ENCODE measurements at regions not wholly inside any gene's neighbourhood (a gene's known extent, or its start where the extent isn't known, plus 50 kb on each side); places are given as distances from the start of the nearest gene placed in this dataset.

DNA sequence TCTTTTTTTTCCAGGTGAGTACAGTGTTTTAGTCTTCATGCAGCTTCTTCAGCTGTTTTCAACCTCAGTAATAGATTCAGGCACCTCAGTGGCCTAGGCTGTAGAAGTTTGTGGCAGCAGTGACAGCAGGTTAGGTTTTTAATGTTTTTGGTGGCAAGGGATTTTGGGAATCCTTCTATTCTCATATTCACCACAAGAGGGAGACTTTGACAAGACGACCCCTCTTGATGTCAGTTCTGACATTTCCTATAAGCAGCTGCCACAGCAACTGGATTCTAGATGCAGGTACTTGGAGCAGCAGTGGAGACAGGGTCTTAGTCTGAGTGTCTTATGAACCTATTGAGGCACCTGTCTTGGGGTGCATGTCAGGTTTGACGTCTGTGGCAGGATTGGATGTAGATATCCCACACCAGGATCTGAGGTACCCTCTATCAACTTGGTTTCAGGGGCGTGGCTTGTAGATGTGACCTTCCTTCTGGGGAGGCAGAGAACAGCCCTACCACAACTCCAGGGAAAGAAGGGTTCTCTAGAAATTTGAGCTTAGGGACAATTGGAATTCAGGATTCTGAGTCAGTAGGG lies 1104.2 kb upstream of the TMPRSS15 start:
- peaks cover 14% of the 10 kb centered on the region for H3K9me3 Mint-ChIP-seq (ENCODE audit: unreplicated experiment)
- DNase-seq (ENCODE audit: unreplicated experiment): peak; percentile 39
- no peak overlapping the region for H3K27ac Mint-ChIP-seq (ENCODE audit: low read depth, unreplicated experiment)
- TF ChIP-seq, protein P1, sequence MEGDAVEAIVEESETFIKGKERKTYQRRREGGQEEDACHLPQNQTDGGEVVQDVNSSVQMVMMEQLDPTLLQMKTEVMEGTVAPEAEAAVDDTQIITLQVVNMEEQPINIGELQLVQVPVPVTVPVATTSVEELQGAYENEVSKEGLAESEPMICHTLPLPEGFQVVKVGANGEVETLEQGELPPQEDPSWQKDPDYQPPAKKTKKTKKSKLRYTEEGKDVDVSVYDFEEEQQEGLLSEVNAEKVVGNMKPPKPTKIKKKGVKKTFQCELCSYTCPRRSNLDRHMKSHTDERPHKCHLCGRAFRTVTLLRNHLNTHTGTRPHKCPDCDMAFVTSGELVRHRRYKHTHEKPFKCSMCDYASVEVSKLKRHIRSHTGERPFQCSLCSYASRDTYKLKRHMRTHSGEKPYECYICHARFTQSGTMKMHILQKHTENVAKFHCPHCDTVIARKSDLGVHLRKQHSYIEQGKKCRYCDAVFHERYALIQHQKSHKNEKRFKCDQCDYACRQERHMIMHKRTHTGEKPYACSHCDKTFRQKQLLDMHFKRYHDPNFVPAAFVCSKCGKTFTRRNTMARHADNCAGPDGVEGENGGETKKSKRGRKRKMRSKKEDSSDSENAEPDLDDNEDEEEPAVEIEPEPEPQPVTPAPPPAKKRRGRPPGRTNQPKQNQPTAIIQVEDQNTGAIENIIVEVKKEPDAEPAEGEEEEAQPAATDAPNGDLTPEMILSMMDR (IDR thresholded peaks at IDR 0.05; ENCODE audit: unreplicated experiment): no peak
- BruUV-seq (replicated peaks): no TSS peak
- CTCF ChIA-PET: interaction anchor here (0.6 to 1.9 kb wide), 7 partner anchors 34 to 1387 kb away, joined by 3 to 6 read pairs (median 4); no protein-coding TSS in a partner anchor
- POLR2A ChIA-PET: interaction anchor here (0.7 to 0.9 kb wide), 2 partner anchors 9 to 513 kb away, joined by 3 read pairs; no protein-coding TSS in a partner anchor
- H3K4me1 Mint-ChIP-seq (ENCODE audit: insufficient read depth, unreplicated experiment): peaks cover 9% of the 10 kb centered on the region
- no peaks in the 10 kb centered on the region for H3K27me3 Mint-ChIP-seq (ENCODE audit: insufficient read depth, unreplicated experiment)
- H3K36me3 Mint-ChIP-seq (ENCODE audit: insufficient read depth, unreplicated experiment): no peaks in the 10 kb centered on the region
- H3K4me3 Mint-ChIP-seq (ENCODE audit: unreplicated experiment): no peak overlapping the region
- intact Hi-C loops (cut with micrococcal nuclease): no loop called here

DNA sequence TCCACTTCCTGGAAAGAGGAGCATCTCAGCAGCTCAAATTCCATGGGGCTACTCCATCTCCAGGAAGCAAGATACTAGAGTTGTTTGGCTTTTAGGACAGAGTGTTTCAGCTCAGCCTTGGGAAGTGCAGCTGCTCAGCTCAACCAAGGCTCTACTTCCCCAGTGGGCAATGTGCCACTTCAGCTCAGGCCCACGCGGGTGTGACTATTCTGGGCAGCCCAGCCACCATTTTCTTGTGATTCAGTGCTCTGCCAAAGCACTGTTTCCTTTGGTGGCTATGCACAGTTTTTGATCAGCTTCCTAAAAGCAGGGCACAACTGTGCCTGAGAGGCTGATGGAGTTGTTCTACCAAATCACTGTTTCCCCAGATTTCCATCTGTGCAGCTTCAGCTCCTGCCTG lies 1104.9 kb upstream of the TMPRSS15 start:
- no peaks in the 10 kb centered on the region for H3K36me3 Mint-ChIP-seq (ENCODE audit: insufficient read depth, unreplicated experiment)
- H3K4me3 Mint-ChIP-seq (ENCODE audit: unreplicated experiment): no peak overlapping the region
- no peak for DNase-seq (ENCODE audit: unreplicated experiment)
- peaks cover 14% of the 10 kb centered on the region for H3K9me3 Mint-ChIP-seq (ENCODE audit: unreplicated experiment)
- H3K27ac Mint-ChIP-seq (ENCODE audit: low read depth, unreplicated experiment): no peak overlapping the region
- CTCF ChIA-PET: interaction anchor here (0.6 to 1.9 kb wide), 7 partner anchors 25 to 1195 kb away, joined by 3 to 6 read pairs (median 4); no protein-coding TSS in a partner anchor
- peaks cover 9% of the 10 kb centered on the region for H3K4me1 Mint-ChIP-seq (ENCODE audit: insufficient read depth, unreplicated experiment)
- H3K27me3 Mint-ChIP-seq (ENCODE audit: insufficient read depth, unreplicated experiment): no peaks in the 10 kb centered on the region
- BruUV-seq (replicated peaks): no TSS peak
- TF ChIP-seq, protein P1 (IDR thresholded peaks at IDR 0.05; ENCODE audit: unreplicated experiment): no peak
- POLR2A ChIA-PET: no interaction called here
- intact Hi-C loops (cut with micrococcal nuclease): no loop called here

DNA sequence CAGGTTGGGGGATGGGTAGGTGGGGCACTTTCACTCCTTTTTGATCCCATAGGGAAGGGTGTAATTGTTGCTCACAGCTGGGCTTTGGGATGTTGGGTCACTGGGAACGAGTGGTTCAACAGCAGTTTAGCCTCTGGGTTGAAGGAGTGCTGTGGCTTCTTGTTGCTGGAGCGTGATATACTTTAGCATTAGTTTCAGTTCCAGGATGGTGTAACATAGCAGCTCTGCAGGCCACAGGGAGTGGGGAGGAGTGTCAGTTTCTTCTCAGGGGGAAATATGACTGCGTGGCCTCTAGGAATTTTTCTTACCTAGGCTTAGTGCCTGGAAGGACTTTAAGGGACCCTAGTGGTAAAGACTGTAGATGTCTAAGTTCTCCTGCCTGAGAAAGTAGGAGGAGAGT lies 1105.3 kb upstream of the TMPRSS15 start:
- no peak overlapping the region for H3K27ac Mint-ChIP-seq (ENCODE audit: low read depth, unreplicated experiment)
- DNase-seq (ENCODE audit: unreplicated experiment): no peak
- CTCF ChIA-PET: interaction anchor here (0.6 to 1.9 kb wide), 6 partner anchors 26 to 1671 kb away, joined by 3 to 6 read pairs (median 4); no protein-coding TSS in a partner anchor
- H3K4me3 Mint-ChIP-seq (ENCODE audit: unreplicated experiment): no peak overlapping the region
- no TSS peak for BruUV-seq (replicated peaks)
- TF ChIP-seq, protein P1 (IDR thresholded peaks at IDR 0.05; ENCODE audit: unreplicated experiment): no peak
- intact Hi-C loops (cut with micrococcal nuclease): no loop called here
- H3K4me1 Mint-ChIP-seq (ENCODE audit: insufficient read depth, unreplicated experiment): peaks cover 9% of the 10 kb centered on the region
- POLR2A ChIA-PET: no interaction called here
- peaks cover 15% of the 10 kb centered on the region for H3K9me3 Mint-ChIP-seq (ENCODE audit: unreplicated experiment)
- H3K27me3 Mint-ChIP-seq (ENCODE audit: insufficient read depth, unreplicated experiment): no peaks in the 10 kb centered on the region
- no peaks in the 10 kb centered on the region for H3K36me3 Mint-ChIP-seq (ENCODE audit: insufficient read depth, unreplicated experiment)

DNA sequence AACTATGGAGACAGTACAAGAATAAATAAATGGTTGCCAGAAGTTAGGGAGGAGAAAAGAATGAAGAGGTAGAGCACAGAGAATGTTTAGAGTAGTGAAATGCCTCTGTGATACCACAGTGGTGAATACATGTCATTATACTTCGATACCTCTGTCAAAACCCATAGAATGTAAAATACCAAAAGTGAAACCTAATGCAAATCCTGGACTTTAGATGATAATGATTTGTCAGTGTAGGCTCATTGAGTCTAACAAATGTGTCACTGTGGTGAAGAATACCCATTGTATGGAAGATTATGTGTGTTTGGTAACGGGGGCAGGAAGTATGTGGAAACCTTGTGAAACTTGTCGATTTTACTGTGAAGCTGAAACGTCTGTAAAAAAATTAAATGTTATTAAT lies 1106.5 kb upstream of the TMPRSS15 start:
- H3K27me3 Mint-ChIP-seq (ENCODE audit: insufficient read depth, unreplicated experiment): no peaks in the 10 kb centered on the region
- intact Hi-C loops (cut with micrococcal nuclease): no loop called here
- H3K27ac Mint-ChIP-seq (ENCODE audit: low read depth, unreplicated experiment): no peak overlapping the region
- no peak for DNase-seq (ENCODE audit: unreplicated experiment)
- H3K4me1 Mint-ChIP-seq (ENCODE audit: insufficient read depth, unreplicated experiment): peaks cover 9% of the 10 kb centered on the region
- H3K9me3 Mint-ChIP-seq (ENCODE audit: unreplicated experiment): peaks cover 27% of the 10 kb centered on the region
- TF ChIP-seq, protein P1 (IDR thresholded peaks at IDR 0.05; ENCODE audit: unreplicated experiment): no peak
- no TSS peak for BruUV-seq (replicated peaks)
- CTCF ChIA-PET: no interaction called here
- H3K36me3 Mint-ChIP-seq (ENCODE audit: insufficient read depth, unreplicated experiment): no peaks in the 10 kb centered on the region
- H3K4me3 Mint-ChIP-seq (ENCODE audit: unreplicated experiment): no peak overlapping the region
- POLR2A ChIA-PET: no interaction called here
